ENCODE measurements at regions not wholly inside any gene's neighbourhood (a gene's known extent, or its start where the extent isn't known, plus 50 kb on each side); places are given as distances from the start of the nearest gene placed in this dataset.

DNA sequence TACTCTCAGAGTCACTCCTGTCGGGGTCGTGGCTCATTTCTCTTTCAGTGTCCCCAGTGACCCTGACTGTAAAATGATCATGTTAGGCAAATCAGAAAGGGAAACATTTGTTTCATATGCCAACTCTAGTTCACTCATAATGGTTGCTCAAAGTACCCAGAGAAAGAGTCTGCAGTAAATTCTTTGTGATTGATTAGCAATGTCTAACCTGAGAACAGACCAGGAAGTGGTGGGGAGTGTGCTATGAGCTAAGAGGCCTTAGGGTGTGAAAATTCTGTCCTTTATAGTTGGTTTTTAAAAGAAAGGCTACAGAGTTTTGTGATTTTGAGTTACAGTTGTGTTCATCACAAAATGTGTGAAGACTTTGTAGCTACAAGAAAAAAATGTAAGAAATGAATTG lies 108.9 kb downstream of the EDEM1 start:
- TF ChIP-seq, protein P1, sequence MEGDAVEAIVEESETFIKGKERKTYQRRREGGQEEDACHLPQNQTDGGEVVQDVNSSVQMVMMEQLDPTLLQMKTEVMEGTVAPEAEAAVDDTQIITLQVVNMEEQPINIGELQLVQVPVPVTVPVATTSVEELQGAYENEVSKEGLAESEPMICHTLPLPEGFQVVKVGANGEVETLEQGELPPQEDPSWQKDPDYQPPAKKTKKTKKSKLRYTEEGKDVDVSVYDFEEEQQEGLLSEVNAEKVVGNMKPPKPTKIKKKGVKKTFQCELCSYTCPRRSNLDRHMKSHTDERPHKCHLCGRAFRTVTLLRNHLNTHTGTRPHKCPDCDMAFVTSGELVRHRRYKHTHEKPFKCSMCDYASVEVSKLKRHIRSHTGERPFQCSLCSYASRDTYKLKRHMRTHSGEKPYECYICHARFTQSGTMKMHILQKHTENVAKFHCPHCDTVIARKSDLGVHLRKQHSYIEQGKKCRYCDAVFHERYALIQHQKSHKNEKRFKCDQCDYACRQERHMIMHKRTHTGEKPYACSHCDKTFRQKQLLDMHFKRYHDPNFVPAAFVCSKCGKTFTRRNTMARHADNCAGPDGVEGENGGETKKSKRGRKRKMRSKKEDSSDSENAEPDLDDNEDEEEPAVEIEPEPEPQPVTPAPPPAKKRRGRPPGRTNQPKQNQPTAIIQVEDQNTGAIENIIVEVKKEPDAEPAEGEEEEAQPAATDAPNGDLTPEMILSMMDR (IDR thresholded peaks at IDR 0.05 in 8 of 11, conservative IDR thresholded peaks at IDR 0.05 in 3 of 11), result no peak
- no peak for TF ChIP-seq POLR2A (IDR thresholded peaks at IDR 0.05)

All from spleen (tissue), 7 donors.